DND-41 (cell line): ENCODE measurements at regions not wholly inside any gene's neighbourhood (a gene's known extent, or its start where the extent isn't known, plus 50 kb on each side); places are given as distances from the start of the nearest gene placed in this dataset.

Source experiments
- ATAC-seq: fragments of 200-7000 bp; cut with Tn5 transposase; 3 replicates; pipeline ENCODE4 v1.9.1; 2021; ENCODE audit warnings: low read depth; ENCODE audit not compliant: insufficient read depth
- DNase-seq: peaks from one replicate; pipeline ENCODE4 v3.0.0-alpha.2; 2020
- H2AFZ ChIP-seq: 2 replicates; pipeline ENCODE4 v1.6.0; 2012; ENCODE audit warnings: low read depth, low read length
- H3K27ac ChIP-seq: 2 replicates; pipeline ENCODE4 v1.5.1; 2012; ENCODE audit warnings: low read length, inconsistent platforms
- H3K27me3 ChIP-seq: fragments of 200-600 bp; sonication (generic); 2 replicates; pipeline ENCODE4 v1.6.0; 2012; ENCODE audit warnings: low read length, mild to moderate bottlenecking, inconsistent platforms; ENCODE audit not compliant: insufficient read depth, poor library complexity
- H3K36me3 ChIP-seq: 2 replicates; pipeline ENCODE4 v1.5.1; 2012; ENCODE audit warnings: low read length, inconsistent platforms; ENCODE audit not compliant: insufficient read depth
- H3K4me1 ChIP-seq: 2 replicates; pipeline ENCODE4 v1.5.1; 2012; ENCODE audit warnings: mild to moderate bottlenecking, low read length; ENCODE audit not compliant: insufficient read depth
- H3K4me2 ChIP-seq: 2 replicates; pipeline ENCODE4 v1.6.0; 2012; ENCODE audit warnings: mild to moderate bottlenecking, moderate library complexity, low read length, inconsistent platforms; ENCODE audit not compliant: insufficient read depth
- H3K4me3 ChIP-seq, 2 experiments: fragments of 200-600 bp in 1 of 2; shearing (Covaris generic) in 1 of 2; 2 replicates each; pipeline ENCODE4 v1.5.1; 2012 to 2016; ENCODE audit warnings: inconsistent platforms in 2 of 2, low read length in 2 of 2, mild to moderate bottlenecking in 2 of 2, low read depth in 1 of 2, moderate library complexity in 1 of 2
- H3K79me2 ChIP-seq: 2 replicates; pipeline ENCODE4 v1.6.0; 2012; ENCODE audit warnings: low read length, inconsistent platforms; ENCODE audit not compliant: insufficient read depth
- H3K9ac ChIP-seq: 2 replicates; pipeline ENCODE4 v1.6.0; 2012; ENCODE audit warnings: low read depth, mild to moderate bottlenecking, inconsistent platforms, low read length, moderate library complexity
- H3K9me3 ChIP-seq: 2 replicates; pipeline ENCODE4 v1.5.1; 2012; ENCODE audit warnings: low read length, moderate library complexity, mild to moderate bottlenecking, inconsistent platforms; ENCODE audit not compliant: insufficient read depth, severe bottlenecking
- H4K20me1 ChIP-seq: 2 replicates; pipeline ENCODE4 v1.6.0; 2012; ENCODE audit warnings: low read length; ENCODE audit not compliant: insufficient read depth
- CTCF ChIP-seq: IDR thresholded peaks from 2 replicates; pipeline ENCODE4 v1.5.1; 2012; ENCODE audit warnings: borderline replicate concordance, low read length, moderate library complexity, mild to moderate bottlenecking; ENCODE audit not compliant: poor library complexity, severe bottlenecking; ENCODE audit errors: extremely low read depth
- EZH2 ChIP-seq: IDR thresholded peaks from 3 replicates; pipeline ENCODE4 v1.6.1; 2012; ENCODE audit warnings: borderline replicate concordance, low read depth, mild to moderate bottlenecking, moderate library complexity, low read length, inconsistent platforms; ENCODE audit not compliant: severe bottlenecking

GRCh38 chr11:112454841-112455240 lies 194.2 kb upstream of the PLET1 start:
- Histone ChIP-seq H3K27ac (no peak overlapping the region), H3K36me3 (no peaks in the 10 kb centered on the region), H3K27me3 (no peaks in the 10 kb centered on the region), H3K9ac (no peak overlapping the region), H2AFZ (no peak overlapping the region), H3K4me2 (no peak overlapping the region), H3K9me3 (no peaks in the 10 kb centered on the region), H3K79me2 (no peaks in the 10 kb centered on the region), H3K4me3 (no peak overlapping the region), H4K20me1 (no peaks in the 10 kb centered on the region), H3K4me1 (no peaks in the 10 kb centered on the region)
- ATAC-seq (no peak), DNase-seq (no peak)
- TF ChIP-seq CTCF: no peak
- TF ChIP-seq EZH2: no peak

- H3K27ac ChIP-seq: no peak overlapping the region
- no peak for DNase-seq
- H2AFZ ChIP-seq: no peak overlapping the region
Observed at GRCh38 chr11:112455791-112456190, 195.1 kb upstream of the PLET1 start.

GRCh38 chr11:112457532-112457931 lies 196.9 kb upstream of the PLET1 start:
- H3K9me3 ChIP-seq: no peaks in the 10 kb centered on the region
- H3K4me2 ChIP-seq: no peak overlapping the region
- H3K4me1 ChIP-seq: no peaks in the 10 kb centered on the region
- H3K27me3 ChIP-seq: no peaks in the 10 kb centered on the region
- H3K36me3 ChIP-seq: no peaks in the 10 kb centered on the region
- DNase-seq (no peak), ATAC-seq (no peak)
- H2AFZ ChIP-seq: no peak overlapping the region
- H3K4me3 ChIP-seq: no peak overlapping the region
- no peak overlapping the region for H3K9ac ChIP-seq
- H3K79me2 ChIP-seq: no peaks in the 10 kb centered on the region
- H4K20me1 ChIP-seq: no peaks in the 10 kb centered on the region
- H3K27ac ChIP-seq: no peak overlapping the region
- TF ChIP-seq CTCF (no peak), EZH2 (no peak)

More at GRCh38 chr11:112455791-112456190, 195.1 kb upstream of the PLET1 start:
- Histone ChIP-seq H3K79me2 (no peaks in the 10 kb centered on the region), H3K27me3 (no peaks in the 10 kb centered on the region), H3K4me3 (no peak overlapping the region), H4K20me1 (no peaks in the 10 kb centered on the region), H3K36me3 (no peaks in the 10 kb centered on the region), H3K9me3 (no peaks in the 10 kb centered on the region), H3K9ac (no peak overlapping the region), H3K4me2 (no peak overlapping the region), H3K4me1 (no peaks in the 10 kb centered on the region)
- no peak for ATAC-seq
- no peak for TF ChIP-seq CTCF
- TF ChIP-seq EZH2: no peak

GRCh38 chr11:112459001-112459400 lies 198.3 kb upstream of the PLET1 start:
- H3K4me3 ChIP-seq: no peak overlapping the region
- no peak overlapping the region for H3K4me2 ChIP-seq
- DNase-seq: no peak

More at GRCh38 chr11:112459001-112459400, 198.3 kb upstream of the PLET1 start:
- H3K9me3 ChIP-seq: no peaks in the 10 kb centered on the region
- TF ChIP-seq CTCF: no peak
- TF ChIP-seq EZH2: no peak
- H2AFZ ChIP-seq: no peak overlapping the region
- H3K27me3 ChIP-seq: no peaks in the 10 kb centered on the region
- H3K27ac ChIP-seq: no peak overlapping the region
- no peaks in the 10 kb centered on the region for H3K4me1 ChIP-seq
- no peaks in the 10 kb centered on the region for H3K36me3 ChIP-seq
- ATAC-seq: no peak
- no peaks in the 10 kb centered on the region for H3K79me2 ChIP-seq
- no peak overlapping the region for H3K9ac ChIP-seq
- H4K20me1 ChIP-seq: no peaks in the 10 kb centered on the region
